Calu3 (cell line): ENCODE measurements at regions not wholly inside any gene's neighbourhood (a gene's known extent, or its start where the extent isn't known, plus 50 kb on each side); places are given as distances from the start of the nearest gene placed in this dataset.

Experiments
- BruUV-seq: library from RNA; stranded (reverse); fragments of 400-500 nt; replicated peaks from 2 replicates; lab custom pipeline; 2021; lab: Mats Ljungman, UMichigan
- CTCF ChIA-PET: fragments of 300-600 bp; sonication (Branson Sonifier 250); formaldehyde crosslinking; loops from one replicate; lab custom pipeline; 2022; ENCODE audit warnings: antibody characterized with exemption; lab: Charles Lee
- DNase-seq: peaks from one replicate; pipeline ENCODE4 v3.0.0; 2022
- H3K27ac Mint-ChIP-seq: one replicate; pipeline ENCODE4 v1.8.0; 2022; ENCODE audit warnings: mixed read lengths; ENCODE audit not compliant: unreplicated experiment
- H3K27me3 Mint-ChIP-seq: one replicate; pipeline ENCODE4 v1.8.0; 2022; ENCODE audit warnings: mixed read lengths; ENCODE audit not compliant: unreplicated experiment
- H3K36me3 Mint-ChIP-seq: one replicate; pipeline ENCODE4 v1.8.0; 2022; ENCODE audit warnings: mild to moderate bottlenecking, moderate library complexity, mixed read lengths; ENCODE audit not compliant: insufficient read depth, unreplicated experiment
- H3K4me1 Mint-ChIP-seq: one replicate; pipeline ENCODE4 v1.8.0; 2022; ENCODE audit warnings: mild to moderate bottlenecking, low read depth, mixed read lengths; ENCODE audit not compliant: unreplicated experiment
- H3K4me3 Mint-ChIP-seq: one replicate; pipeline ENCODE4 v1.8.0; 2022; ENCODE audit warnings: mild to moderate bottlenecking, low read depth, moderate library complexity, mixed read lengths; ENCODE audit not compliant: unreplicated experiment
- H3K9me3 Mint-ChIP-seq: one replicate; pipeline ENCODE4 v1.8.0; 2022; ENCODE audit warnings: low read depth, mixed read lengths; ENCODE audit not compliant: unreplicated experiment
- intact Hi-C: fragments of 100-400 bp; cut with micrococcal nuclease; formaldehyde crosslinking; loops from one replicate; pipeline ENCODE4 v1.10.0; 2022; ENCODE audit not compliant: unreplicated experiment
- TF ChIP-seq, protein P1 (sequence below): fragments of 200-600 bp; IDR thresholded peaks from one replicate; pipeline ENCODE4 v1.8.0; 2022; ENCODE audit warnings: antibody characterized with exemption; ENCODE audit not compliant: unreplicated experiment

DNA sequence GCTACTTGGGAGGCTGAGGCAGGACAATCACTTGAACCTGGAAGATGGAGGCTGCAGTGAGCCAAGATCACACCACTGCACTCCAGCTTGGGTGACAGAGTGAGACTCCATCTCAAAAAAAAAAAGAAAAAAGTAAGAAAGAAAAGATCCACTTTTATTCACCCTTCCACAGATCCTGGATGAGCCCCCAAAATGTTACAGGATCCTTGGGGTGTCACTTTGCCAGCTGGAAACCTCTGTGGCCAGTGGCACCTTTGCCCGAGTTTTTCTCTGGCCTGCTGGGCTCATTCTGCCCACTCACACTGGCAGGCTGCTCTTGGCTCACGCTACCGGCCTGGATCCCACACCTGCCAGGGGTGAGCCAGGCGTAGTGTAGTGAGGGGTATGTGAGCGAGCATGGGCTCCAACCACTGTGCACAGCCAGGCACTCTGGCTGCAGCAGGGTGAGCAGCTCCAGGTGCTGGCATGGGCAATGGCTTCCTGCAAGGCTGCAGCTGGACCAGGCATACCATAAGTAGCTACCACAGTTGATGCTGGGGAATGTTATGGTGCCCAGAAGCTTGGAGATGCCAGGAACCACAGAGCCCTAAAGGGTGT, 57.8 kb upstream of the C15orf39 start:
- Mint-ChIP-seq H3K9me3 (peaks cover 9% of the 10 kb centered on the region), H3K27me3 (no peaks in the 10 kb centered on the region), H3K36me3 (no peaks in the 10 kb centered on the region), H3K4me1 (no peaks in the 10 kb centered on the region), H3K4me3 (no peak overlapping the region), H3K27ac (no peak overlapping the region)
- CTCF ChIA-PET: no interaction called here
- intact Hi-C loops: no loop called here
- TF ChIP-seq, protein P1, sequence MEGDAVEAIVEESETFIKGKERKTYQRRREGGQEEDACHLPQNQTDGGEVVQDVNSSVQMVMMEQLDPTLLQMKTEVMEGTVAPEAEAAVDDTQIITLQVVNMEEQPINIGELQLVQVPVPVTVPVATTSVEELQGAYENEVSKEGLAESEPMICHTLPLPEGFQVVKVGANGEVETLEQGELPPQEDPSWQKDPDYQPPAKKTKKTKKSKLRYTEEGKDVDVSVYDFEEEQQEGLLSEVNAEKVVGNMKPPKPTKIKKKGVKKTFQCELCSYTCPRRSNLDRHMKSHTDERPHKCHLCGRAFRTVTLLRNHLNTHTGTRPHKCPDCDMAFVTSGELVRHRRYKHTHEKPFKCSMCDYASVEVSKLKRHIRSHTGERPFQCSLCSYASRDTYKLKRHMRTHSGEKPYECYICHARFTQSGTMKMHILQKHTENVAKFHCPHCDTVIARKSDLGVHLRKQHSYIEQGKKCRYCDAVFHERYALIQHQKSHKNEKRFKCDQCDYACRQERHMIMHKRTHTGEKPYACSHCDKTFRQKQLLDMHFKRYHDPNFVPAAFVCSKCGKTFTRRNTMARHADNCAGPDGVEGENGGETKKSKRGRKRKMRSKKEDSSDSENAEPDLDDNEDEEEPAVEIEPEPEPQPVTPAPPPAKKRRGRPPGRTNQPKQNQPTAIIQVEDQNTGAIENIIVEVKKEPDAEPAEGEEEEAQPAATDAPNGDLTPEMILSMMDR: no peak
- no TSS peak for BruUV-seq
- DNase-seq: no peak

DNA sequence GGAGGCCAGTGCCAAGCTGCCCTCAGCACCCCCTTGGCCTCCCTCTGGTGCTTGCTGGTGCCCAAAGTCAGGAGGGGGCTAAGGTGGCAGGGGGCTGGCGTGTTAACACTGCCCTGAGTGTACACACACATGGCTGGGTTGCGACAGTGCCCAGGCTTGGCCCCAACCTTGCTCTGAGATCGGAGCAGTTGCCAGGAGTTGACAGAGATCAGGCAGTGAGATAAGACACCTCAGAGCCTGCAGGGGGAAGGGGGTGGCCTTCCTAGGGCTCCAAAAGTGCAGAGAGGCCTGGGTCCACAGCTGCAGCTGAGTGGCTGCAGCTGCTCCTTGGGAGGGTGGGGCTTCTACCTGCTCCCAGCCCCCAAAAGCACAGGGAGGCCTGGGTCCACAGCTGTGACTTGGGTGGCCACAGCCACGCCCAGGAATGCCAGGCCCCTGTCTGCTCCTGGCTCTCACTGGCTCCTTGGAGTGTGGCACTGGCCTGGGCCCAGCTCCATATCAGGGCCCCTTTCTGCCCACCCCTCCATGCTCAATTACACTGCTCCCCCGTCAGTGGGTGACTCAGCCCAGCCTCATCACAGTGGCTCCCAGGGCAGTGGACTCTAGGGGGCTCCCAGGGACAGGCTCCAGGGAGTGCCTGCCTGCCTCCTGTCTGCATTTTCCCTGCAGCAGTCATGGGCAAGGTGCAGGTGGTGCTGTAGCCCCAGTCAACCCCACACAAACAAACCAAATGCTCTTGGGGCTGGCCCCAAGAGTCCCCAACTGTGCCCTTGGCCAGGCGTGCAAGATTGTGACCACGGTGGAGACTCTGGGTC, 56.4 kb upstream of the C15orf39 start:
- Mint-ChIP-seq H3K27me3 (no peaks in the 10 kb centered on the region), H3K36me3 (no peaks in the 10 kb centered on the region), H3K27ac (no peak overlapping the region), H3K9me3 (peaks cover 9% of the 10 kb centered on the region), H3K4me3 (no peak overlapping the region), H3K4me1 (peaks cover 5% of the 10 kb centered on the region)
- TF ChIP-seq, protein P1: no peak
- CTCF ChIA-PET: interaction anchor here (0.8 kb wide), 1 partner anchor 56 kb away, joined by 3 read pairs; the partner anchor contains the start of gene C15orf39
- intact Hi-C loops: no loop called here
- DNase-seq: no peak
- no TSS peak for BruUV-seq

DNA sequence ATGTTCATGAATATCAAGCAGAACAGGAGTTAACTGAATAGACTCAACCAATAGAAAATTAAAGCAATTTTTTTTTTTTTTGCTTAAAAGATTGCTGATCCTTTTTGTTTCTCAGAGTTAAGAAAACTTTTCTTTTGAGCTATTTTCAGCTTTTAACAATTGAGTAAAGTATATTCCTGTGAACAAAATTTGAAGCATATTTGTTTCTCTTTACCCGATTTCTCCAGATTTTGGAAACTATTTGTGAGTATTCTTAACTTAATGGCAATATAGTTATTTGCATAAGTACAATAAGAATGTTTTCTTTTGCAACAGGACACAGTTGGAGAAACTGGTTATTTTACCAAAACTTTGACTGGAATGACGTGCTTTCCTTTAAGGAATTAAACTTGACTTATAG, 53.4 kb upstream of the C15orf39 start:
- BruUV-seq: no TSS peak
- no peak overlapping the region for H3K27ac Mint-ChIP-seq
- no peaks in the 10 kb centered on the region for H3K27me3 Mint-ChIP-seq
- H3K9me3 Mint-ChIP-seq: no peaks in the 10 kb centered on the region
- no peak overlapping the region for H3K4me3 Mint-ChIP-seq
- CTCF ChIA-PET: no interaction called here
- DNase-seq: no peak
- H3K4me1 Mint-ChIP-seq: peaks cover 9% of the 10 kb centered on the region
- intact Hi-C loops: no loop called here
- H3K36me3 Mint-ChIP-seq: no peaks in the 10 kb centered on the region
- TF ChIP-seq, protein P1: no peak

DNA sequence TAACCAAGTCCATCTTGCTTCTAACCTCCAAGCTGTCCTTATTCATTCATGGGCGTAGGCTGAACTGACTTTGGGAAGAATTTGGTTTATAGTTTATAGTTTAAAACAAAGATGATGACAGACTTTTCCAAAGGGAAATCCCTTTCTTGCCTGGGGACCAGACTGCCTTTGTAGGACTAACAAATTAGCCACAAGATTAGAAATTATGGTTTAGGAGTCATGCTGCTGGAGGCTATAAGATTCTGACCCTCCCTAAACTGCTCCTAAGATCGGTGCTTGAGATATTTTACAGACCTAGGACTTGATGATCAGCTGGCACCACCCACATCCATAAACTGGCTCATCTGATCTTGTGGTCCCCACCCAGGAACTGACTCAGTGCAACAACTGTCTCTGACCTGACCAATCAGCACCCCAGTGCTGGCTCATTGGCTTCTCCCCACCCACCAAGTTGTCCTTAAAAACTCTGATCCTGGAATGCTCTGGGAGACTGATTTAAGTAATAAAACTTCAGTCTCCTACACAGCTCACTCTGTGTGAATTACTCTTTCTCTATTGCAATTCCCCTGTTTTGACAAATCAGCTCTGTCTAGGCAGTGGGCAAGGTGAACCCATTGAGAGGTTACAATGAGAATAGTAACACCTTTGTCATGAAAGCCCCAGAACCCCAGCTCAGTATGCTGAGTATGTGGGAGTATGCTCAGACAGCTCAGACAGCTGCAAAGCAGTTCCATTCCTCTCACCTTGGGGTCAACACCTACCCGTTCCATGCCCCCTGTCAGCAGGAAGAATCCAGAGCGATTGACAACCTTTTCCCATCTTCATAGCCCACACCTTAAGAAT, 51.6 kb upstream of the C15orf39 start:
- CTCF ChIA-PET: interaction anchor here (0.5 to 1.2 kb wide), 2 partner anchors 45 to 199 kb away, joined by 4 to 6 read pairs; no protein-coding TSS in a partner anchor
- TF ChIP-seq, protein P1: no peak
- Mint-ChIP-seq H3K27me3 (no peaks in the 10 kb centered on the region), H3K27ac (no peak overlapping the region), H3K9me3 (no peaks in the 10 kb centered on the region), H3K4me3 (no peak overlapping the region), H3K4me1 (peaks cover 9% of the 10 kb centered on the region), H3K36me3 (no peaks in the 10 kb centered on the region)
- intact Hi-C loops: loop anchor here (10.0 kb wide), 1 partner anchor 55 kb away; the partner anchor contains the start of gene C15orf39
- no peak for DNase-seq
- BruUV-seq: no TSS peak
